HEK293 (cell line): ENCODE measurements at regions not wholly inside any gene's neighbourhood (a gene's known extent, or its start where the extent isn't known, plus 50 kb on each side); places are given as distances from the start of the nearest gene placed in this dataset.
A peak's percentile ranks its signal among the peaks of the same experiment; 100 is the strongest.

ENCODE experiments used
- CTCF ChIA-PET: fragments of 350-600 bp; formaldehyde crosslinking; extraction: SDS; loops from one replicate; lab custom pipeline; 2021; ENCODE audit warnings: antibody characterized with exemption; lab: Yijun Ruan, JAX
- POLR2A ChIA-PET: fragments of 300-600 bp; formaldehyde crosslinking; extraction: SDS; loops from one replicate; lab custom pipeline; 2020; ENCODE audit warnings: antibody characterized with exemption, inconsistent platforms; lab: Yijun Ruan, JAX
- H3K27ac ChIP-seq: fragments of 200-500 bp; sonication (Bioruptor generic); 2 replicates; pipeline ENCODE4 v1.5.1; 2014; ENCODE audit warnings: low read depth, low read length, control low read depth, inconsistent platforms; ENCODE audit errors: extremely low read depth
- H3K36me3 ChIP-seq, 2 experiments: fragments of 200-500 bp in 1 of 2; sonication (Bioruptor generic) in 1 of 2; 1 replicate in 1 of 2; 2 replicates in 1 of 2; pipeline ENCODE4 v1.5.1; 2014 to 2017; ENCODE audit warnings: inconsistent platforms in 2 of 2, low read length in 2 of 2; ENCODE audit not compliant: control insufficient read depth in 2 of 2, insufficient read depth in 1 of 2
- H3K4me1 ChIP-seq: fragments of 200-500 bp; sonication (Bioruptor generic); 2 replicates; pipeline ENCODE4 v1.5.1; 2014; ENCODE audit warnings: mild to moderate bottlenecking, low read length, inconsistent platforms; ENCODE audit not compliant: control insufficient read depth, insufficient read depth
- H3K4me3 ChIP-seq: 2 replicates; pipeline ENCODE4 v1.5.1; 2011; ENCODE audit warnings: low read depth, mild to moderate bottlenecking, control low read depth, low read length, moderate library complexity
- H3K9me3 ChIP-seq: fragments of 200-500 bp; sonication (Bioruptor generic); 2 replicates; pipeline ENCODE4 v1.5.1; 2014; ENCODE audit warnings: low read depth, low read length, inconsistent platforms; ENCODE audit not compliant: control insufficient read depth, insufficient read depth
- KLF9 ChIP-seq: fragments of 450-650 bp; formaldehyde crosslinking; IDR thresholded peaks from 2 replicates; pipeline ENCODE4 v1.5.1; 2016; ENCODE audit warnings: missing biosample characterization, missing genetic modification characterization, low read depth
- MEIS1 ChIP-seq: sonication (generic); formaldehyde crosslinking; IDR thresholded peaks from 2 replicates; pipeline ENCODE4 v1.8.1; 2022; ENCODE audit warnings: missing genetic modification reagents, mild to moderate bottlenecking, borderline replicate concordance
- REPIN1 ChIP-seq: fragments of 450-650 bp; formaldehyde crosslinking; IDR thresholded peaks from 2 replicates; pipeline ENCODE4 v1.5.1; 2017; ENCODE audit warnings: missing biosample characterization, missing genetic modification characterization, low read depth
- SETDB1 ChIP-seq: IDR thresholded peaks from one replicate; pipeline ENCODE4 v1.6.1; 2017; ENCODE audit warnings: mild to moderate bottlenecking, low read length, moderate library complexity, mixed read lengths; ENCODE audit not compliant: insufficient read length
- SP7 ChIP-seq: fragments of 450-650 bp; formaldehyde crosslinking; IDR thresholded peaks from 2 replicates; pipeline ENCODE4 v1.5.1; 2016; ENCODE audit warnings: missing biosample characterization, missing genetic modification characterization
- YY1 ChIP-seq: fragments of 450-650 bp; formaldehyde crosslinking; IDR thresholded peaks from 2 replicates; pipeline ENCODE4 v1.5.1; 2018; ENCODE audit warnings: missing biosample characterization, missing genetic modification characterization
- ZBTB21 ChIP-seq: fragments of 450-650 bp; formaldehyde crosslinking; IDR thresholded peaks from 2 replicates; pipeline ENCODE4 v1.5.1; 2017; ENCODE audit warnings: missing biosample characterization, missing genetic modification characterization
- ZBTB8A ChIP-seq: fragments of 450-650 bp; formaldehyde crosslinking; IDR thresholded peaks from 2 replicates; pipeline ENCODE4 v1.5.1; 2016; ENCODE audit warnings: missing biosample characterization, missing genetic modification characterization
- ZNF133 ChIP-seq: fragments of 450-650 bp; formaldehyde crosslinking; IDR thresholded peaks from 2 replicates; pipeline ENCODE4 v1.5.1; 2016; ENCODE audit warnings: missing biosample characterization, missing genetic modification characterization
- ZNF138 ChIP-seq: fragments of 450-650 bp; formaldehyde crosslinking; IDR thresholded peaks from 2 replicates; pipeline ENCODE4 v1.5.1; 2016; ENCODE audit warnings: missing biosample characterization, missing genetic modification characterization, borderline replicate concordance
- ZNF266 ChIP-seq: fragments of 450-650 bp; formaldehyde crosslinking; IDR thresholded peaks from 2 replicates; pipeline ENCODE4 v1.5.1; 2016; ENCODE audit warnings: missing biosample characterization, missing genetic modification characterization, low read depth
- ZNF274 ChIP-seq, 2 experiments: fragments of 200-500 bp in 1 of 2; fragments of 450-650 bp in 1 of 2; sonication (Bioruptor generic) in 1 of 2; formaldehyde crosslinking in 1 of 2; IDR thresholded peaks; 2 replicates each; pipeline versions ENCODE4 v1.5.1 to v1.6.1; 2014 to 2016; ENCODE audit warnings: borderline replicate concordance in 1 of 2, inconsistent platforms in 1 of 2, low read length in 1 of 2, missing biosample characterization in 1 of 2, missing genetic modification characterization in 1 of 2
- ZNF302 ChIP-seq: fragments of 450-650 bp; formaldehyde crosslinking; IDR thresholded peaks from 2 replicates; pipeline ENCODE4 v1.5.1; 2016; ENCODE audit warnings: missing biosample characterization, missing genetic modification characterization, low read depth
- ZNF423 ChIP-seq: fragments of 450-650 bp; formaldehyde crosslinking; IDR thresholded peaks from 2 replicates; pipeline ENCODE4 v1.5.1; 2016; ENCODE audit warnings: missing biosample characterization, missing genetic modification characterization
- ZNF426 ChIP-seq: fragments of 450-650 bp; formaldehyde crosslinking; IDR thresholded peaks from 2 replicates; pipeline ENCODE4 v1.5.1; 2017; ENCODE audit warnings: missing biosample characterization, missing genetic modification characterization, mild to moderate bottlenecking, inconsistent platforms, moderate library complexity
- ZNF501 ChIP-seq: fragments of 450-650 bp; formaldehyde crosslinking; IDR thresholded peaks from 2 replicates; pipeline ENCODE4 v1.5.1; 2016; ENCODE audit warnings: missing biosample characterization, missing genetic modification characterization
- ZNF560 ChIP-seq: fragments of 450-650 bp; formaldehyde crosslinking; IDR thresholded peaks from 2 replicates; pipeline ENCODE4 v1.5.1; 2017; ENCODE audit warnings: missing biosample characterization, missing genetic modification characterization, borderline replicate concordance
- ZNF600 ChIP-seq: fragments of 450-650 bp; formaldehyde crosslinking; IDR thresholded peaks from 2 replicates; pipeline ENCODE4 v1.5.1; 2016; ENCODE audit warnings: missing biosample characterization, missing genetic modification characterization
- ZNF610 ChIP-seq: fragments of 450-650 bp; formaldehyde crosslinking; IDR thresholded peaks from 2 replicates; pipeline ENCODE4 v1.5.1; 2016; ENCODE audit warnings: missing biosample characterization, missing genetic modification characterization, borderline replicate concordance
- ZNF623 ChIP-seq: fragments of 450-650 bp; formaldehyde crosslinking; IDR thresholded peaks from 2 replicates; pipeline ENCODE4 v1.5.1; 2016; ENCODE audit warnings: missing biosample characterization, missing genetic modification characterization
- ZNF837 ChIP-seq: fragments of 450-650 bp; formaldehyde crosslinking; IDR thresholded peaks from 2 replicates; pipeline ENCODE4 v1.5.1; 2016; ENCODE audit warnings: missing biosample characterization, missing genetic modification characterization
- ZSCAN23 ChIP-seq: fragments of 450-650 bp; formaldehyde crosslinking; IDR thresholded peaks from 2 replicates; pipeline ENCODE4 v1.5.1; 2016; ENCODE audit warnings: missing biosample characterization, missing genetic modification characterization
- TF ChIP-seq, protein P1 (sequence below): fragments of 450-650 bp; formaldehyde crosslinking; IDR thresholded peaks from 2 replicates; pipeline ENCODE4 v1.5.1; 2016; ENCODE audit warnings: missing biosample characterization, missing genetic modification characterization
- TF ChIP-seq, protein P2 (sequence below): fragments of 450-650 bp; formaldehyde crosslinking; IDR thresholded peaks from 2 replicates; pipeline ENCODE4 v1.5.1; 2016; ENCODE audit warnings: missing biosample characterization, missing genetic modification characterization
- TF ChIP-seq, protein P3 (sequence below): fragments of 450-650 bp; IDR thresholded peaks from 2 replicates; pipeline ENCODE4 v1.5.1; 2018; ENCODE audit warnings: missing biosample characterization, missing genetic modification characterization
- TF ChIP-seq, protein P4 (sequence below): fragments of 450-650 bp; formaldehyde crosslinking; IDR thresholded peaks from 2 replicates; pipeline ENCODE4 v1.5.1; 2016; ENCODE audit warnings: missing biosample characterization, missing genetic modification characterization, borderline replicate concordance

DNA sequence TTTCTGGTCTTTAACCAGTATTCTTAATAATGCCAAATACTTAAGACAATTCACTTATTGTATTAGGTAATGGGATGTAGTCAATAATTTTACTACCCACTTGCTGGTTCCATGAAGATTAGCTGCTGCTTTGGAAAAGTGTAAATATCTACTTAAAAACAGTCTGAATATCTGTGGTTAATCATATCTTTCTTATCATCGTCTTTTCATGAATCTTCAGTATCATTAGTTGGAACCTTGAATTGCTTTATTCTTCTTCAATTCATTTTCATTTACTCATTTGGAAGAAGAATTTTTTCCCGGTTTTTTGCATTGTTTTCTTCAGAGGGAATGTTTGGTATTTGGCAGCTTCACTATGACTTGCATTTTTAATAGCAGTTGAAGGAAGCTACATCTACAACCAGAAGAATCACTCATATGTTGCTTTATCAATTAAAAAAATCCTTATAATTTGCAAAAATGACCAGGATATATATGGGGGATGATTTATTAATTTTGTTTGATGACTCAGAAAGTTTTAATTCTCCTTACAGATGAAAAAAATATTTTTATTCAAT, 1398.3 kb upstream of the CDH6 start:
- H3K4me1 ChIP-seq = no peaks in the 10 kb centered on the region
- ChIA-PET POLR2A (no interaction called here), CTCF (no interaction called here)
- no peaks in the 10 kb centered on the region for H3K36me3 ChIP-seq
- H3K27ac ChIP-seq = no peak overlapping the region
- no peak overlapping the region for H3K4me3 ChIP-seq
- no peak for TF ChIP-seq MEIS1
- TF ChIP-seq ZNF610 = no peak
- no peak for TF ChIP-seq ZNF501 (tag by site-specific recombination)
- no peak for TF ChIP-seq ZNF133 (tag by site-specific recombination)
- no peak for TF ChIP-seq ZNF302 (tag by site-specific recombination)
- TF ChIP-seq ZNF274 (IDR thresholded peaks at IDR 0.05; ENCODE audit: low read length) = no peak
- TF ChIP-seq ZNF274 (tag by site-specific recombination; IDR thresholded peaks at IDR 0.05; ENCODE audit: borderline replicate concordance) = no peak
- no peak for TF ChIP-seq ZNF560 (tag by site-specific recombination)
- no peak for TF ChIP-seq ZNF837
- TF ChIP-seq ZNF266 (tag by site-specific recombination) = no peak
- no peak for TF ChIP-seq ZNF623
- TF ChIP-seq, protein P1, sequence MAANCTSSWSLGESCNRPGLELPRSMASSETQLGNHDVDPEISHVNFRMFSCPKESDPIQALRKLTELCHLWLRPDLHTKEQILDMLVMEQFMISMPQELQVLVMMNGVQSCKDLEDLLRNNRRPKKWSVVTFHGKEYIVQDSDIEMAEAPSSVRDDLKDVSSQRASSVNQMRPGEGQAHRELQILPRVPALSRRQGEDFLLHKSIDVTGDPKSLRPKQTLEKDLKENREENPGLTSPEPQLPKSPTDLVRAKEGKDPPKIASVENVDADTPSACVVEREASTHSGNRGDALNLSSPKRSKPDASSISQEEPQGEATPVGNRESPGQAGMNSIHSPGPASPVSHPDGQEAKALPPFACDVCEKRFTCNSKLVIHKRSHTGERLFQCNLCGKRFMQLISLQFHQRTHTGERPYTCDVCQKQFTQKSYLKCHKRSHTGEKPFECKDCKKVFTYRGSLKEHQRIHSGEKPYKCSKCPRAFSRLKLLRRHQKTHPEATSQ (tag by site-specific recombination) = no peak
- TF ChIP-seq, protein P2, sequence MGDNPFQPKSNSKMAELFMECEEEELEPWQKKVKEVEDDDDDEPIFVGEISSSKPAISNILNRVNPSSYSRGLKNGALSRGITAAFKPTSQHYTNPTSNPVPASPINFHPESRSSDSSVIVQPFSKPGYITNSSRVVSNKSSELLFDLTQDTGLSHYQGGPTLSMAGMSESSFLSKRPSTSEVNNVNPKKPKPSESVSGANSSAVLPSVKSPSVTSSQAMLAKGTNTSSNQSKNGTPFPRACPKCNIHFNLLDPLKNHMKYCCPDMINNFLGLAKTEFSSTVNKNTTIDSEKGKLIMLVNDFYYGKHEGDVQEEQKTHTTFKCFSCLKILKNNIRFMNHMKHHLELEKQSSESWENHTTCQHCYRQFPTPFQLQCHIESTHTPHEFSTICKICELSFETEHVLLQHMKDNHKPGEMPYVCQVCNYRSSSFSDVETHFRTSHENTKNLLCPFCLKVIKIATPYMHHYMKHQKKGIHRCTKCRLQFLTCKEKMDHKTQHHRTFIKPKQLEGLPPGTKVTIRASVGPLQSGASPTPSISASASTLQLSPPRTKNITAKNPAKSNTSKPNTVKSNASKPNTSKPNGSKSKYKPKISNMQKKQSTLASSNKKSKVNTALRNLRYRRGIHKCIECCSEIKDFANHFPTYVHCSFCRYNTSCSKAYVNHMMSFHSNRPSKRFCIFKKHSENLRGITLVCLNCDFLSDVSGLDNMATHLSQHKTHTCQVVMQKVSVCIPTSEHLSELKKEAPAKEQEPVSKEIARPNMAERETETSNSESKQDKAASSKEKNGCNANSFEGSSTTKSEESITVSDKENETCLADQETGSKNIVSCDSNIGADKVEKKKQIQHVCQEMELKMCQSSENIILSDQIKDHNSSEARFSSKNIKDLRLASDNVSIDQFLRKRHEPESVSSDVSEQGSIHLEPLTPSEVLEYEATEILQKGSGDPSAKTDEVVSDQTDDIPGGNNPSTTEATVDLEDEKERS (tag by site-specific recombination) = no peak
- TF ChIP-seq, protein P3, sequence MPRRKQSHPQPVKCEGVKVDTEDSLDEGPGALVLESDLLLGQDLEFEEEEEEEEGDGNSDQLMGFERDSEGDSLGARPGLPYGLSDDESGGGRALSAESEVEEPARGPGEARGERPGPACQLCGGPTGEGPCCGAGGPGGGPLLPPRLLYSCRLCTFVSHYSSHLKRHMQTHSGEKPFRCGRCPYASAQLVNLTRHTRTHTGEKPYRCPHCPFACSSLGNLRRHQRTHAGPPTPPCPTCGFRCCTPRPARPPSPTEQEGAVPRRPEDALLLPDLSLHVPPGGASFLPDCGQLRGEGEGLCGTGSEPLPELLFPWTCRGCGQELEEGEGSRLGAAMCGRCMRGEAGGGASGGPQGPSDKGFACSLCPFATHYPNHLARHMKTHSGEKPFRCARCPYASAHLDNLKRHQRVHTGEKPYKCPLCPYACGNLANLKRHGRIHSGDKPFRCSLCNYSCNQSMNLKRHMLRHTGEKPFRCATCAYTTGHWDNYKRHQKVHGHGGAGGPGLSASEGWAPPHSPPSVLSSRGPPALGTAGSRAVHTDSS (tag by site-specific recombination) = no peak
- no peak for TF ChIP-seq ZSCAN23 (tag by site-specific recombination)
- TF ChIP-seq SP7 (tag by site-specific recombination) = no peak
- no peak for TF ChIP-seq ZNF426
- H3K9me3 ChIP-seq = no peaks in the 10 kb centered on the region

DNA sequence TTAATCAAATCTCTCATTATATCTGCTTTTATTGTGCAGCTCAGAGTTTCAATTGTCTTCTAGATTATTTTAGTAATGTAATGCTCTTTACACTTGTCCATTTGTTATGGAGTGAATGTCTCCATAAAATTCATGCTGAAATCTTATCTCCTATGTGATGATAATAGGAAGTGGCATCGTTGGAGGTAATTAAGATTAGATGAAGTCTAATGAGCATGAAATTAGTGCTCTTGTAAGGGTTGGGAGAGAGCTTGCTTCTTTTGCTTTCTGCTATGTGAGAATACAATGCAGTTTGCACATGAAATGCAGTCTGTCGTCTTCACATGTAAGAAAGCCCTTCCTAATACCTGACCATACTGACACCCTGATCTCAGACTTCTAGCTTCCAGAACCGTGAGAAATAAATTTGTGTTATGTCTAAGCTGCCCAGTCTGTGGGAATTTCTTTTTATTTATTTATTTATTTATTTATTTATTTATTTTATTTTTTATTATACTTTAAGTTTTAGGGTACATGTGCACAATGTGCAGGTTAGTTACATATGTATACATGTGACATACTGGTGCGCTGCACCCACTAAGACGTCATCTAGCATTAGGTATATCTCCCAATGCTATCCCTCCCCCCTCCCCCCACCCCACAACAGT, 1399.2 kb upstream of the CDH6 start:
- POLR2A ChIA-PET = no interaction called here
- H3K36me3 ChIP-seq = no peaks in the 10 kb centered on the region
- CTCF ChIA-PET = no interaction called here
- no peak overlapping the region for H3K27ac ChIP-seq
- H3K4me1 ChIP-seq = no peaks in the 10 kb centered on the region
- H3K9me3 ChIP-seq = no peaks in the 10 kb centered on the region
- no peak overlapping the region for H3K4me3 ChIP-seq
- TF ChIP-seq ZBTB8A (tag by site-specific recombination) (0 out of 2 replicates have a peak, but pooled peaks have one; percentile 23), YY1 (no peak), SETDB1 (no peak), KLF9 (no peak), ZBTB21 (no peak), ZNF138 (no peak), ZNF600 (tag by site-specific recombination) (no peak), ZNF423 (no peak), ZNF623 (0 out of 2 replicates have a peak, but pooled peaks have one; percentile 20), REPIN1 (no peak)
- TF ChIP-seq, protein P4, sequence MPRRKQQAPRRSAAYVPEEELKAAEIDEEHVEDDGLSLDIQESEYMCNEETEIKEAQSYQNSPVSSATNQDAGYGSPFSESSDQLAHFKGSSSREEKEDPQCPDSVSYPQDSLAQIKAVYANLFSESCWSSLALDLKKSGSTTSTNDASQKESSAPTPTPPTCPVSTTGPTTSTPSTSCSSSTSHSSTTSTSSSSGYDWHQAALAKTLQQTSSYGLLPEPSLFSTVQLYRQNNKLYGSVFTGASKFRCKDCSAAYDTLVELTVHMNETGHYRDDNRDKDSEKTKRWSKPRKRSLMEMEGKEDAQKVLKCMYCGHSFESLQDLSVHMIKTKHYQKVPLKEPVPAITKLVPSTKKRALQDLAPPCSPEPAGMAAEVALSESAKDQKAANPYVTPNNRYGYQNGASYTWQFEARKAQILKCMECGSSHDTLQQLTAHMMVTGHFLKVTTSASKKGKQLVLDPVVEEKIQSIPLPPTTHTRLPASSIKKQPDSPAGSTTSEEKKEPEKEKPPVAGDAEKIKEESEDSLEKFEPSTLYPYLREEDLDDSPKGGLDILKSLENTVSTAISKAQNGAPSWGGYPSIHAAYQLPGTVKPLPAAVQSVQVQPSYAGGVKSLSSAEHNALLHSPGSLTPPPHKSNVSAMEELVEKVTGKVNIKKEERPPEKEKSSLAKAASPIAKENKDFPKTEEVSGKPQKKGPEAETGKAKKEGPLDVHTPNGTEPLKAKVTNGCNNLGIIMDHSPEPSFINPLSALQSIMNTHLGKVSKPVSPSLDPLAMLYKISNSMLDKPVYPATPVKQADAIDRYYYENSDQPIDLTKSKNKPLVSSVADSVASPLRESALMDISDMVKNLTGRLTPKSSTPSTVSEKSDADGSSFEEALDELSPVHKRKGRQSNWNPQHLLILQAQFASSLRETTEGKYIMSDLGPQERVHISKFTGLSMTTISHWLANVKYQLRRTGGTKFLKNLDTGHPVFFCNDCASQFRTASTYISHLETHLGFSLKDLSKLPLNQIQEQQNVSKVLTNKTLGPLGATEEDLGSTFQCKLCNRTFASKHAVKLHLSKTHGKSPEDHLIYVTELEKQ (tag by site-specific recombination) = no peak
